ENCODE measurements at regions not wholly inside any gene's neighbourhood (a gene's known extent, or its start where the extent isn't known, plus 50 kb on each side); places are given as distances from the start of the nearest gene placed in this dataset.
A peak's percentile ranks its signal among the peaks of the same experiment; 100 is the strongest.
"Not testable (repeated sequence)": the region's sequence is repeated elsewhere in the genome, so short reads cannot be mapped to it uniquely, and the experiment has no call there.

GRCh38 chrX:26873736-26874135, 589.4 kb downstream of the PPP4R3C start:
- no peak for DNase-seq (ENCODE audit: low spot score)

DNA sequence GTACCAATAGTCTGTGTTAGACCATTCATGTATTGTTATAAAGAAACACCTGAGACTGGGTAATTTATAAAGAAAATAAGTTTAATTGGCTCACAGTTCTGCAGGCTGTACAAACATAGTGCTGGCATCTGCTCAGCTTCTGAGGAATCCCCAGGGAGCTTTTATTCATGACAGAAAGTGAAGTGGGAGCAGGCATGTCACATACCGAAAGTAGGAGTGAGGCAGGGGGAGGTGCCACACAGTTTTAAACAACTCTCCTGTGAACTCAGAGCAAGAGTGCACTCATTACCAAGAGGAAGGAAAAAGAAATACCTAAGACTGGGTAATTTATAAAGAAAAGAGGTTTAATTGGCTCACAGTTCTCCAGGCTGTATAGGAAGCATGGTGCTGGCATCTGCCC, 591.2 kb downstream of the PPP4R3C start:
- no peak for DNase-seq (ENCODE audit: low spot score)

- peak; percentile 6 for DNase-seq (ENCODE audit: low spot score)
Observed at GRCh38 chrX:26851981-26852380, 611.2 kb downstream of the PPP4R3C start.

DNA sequence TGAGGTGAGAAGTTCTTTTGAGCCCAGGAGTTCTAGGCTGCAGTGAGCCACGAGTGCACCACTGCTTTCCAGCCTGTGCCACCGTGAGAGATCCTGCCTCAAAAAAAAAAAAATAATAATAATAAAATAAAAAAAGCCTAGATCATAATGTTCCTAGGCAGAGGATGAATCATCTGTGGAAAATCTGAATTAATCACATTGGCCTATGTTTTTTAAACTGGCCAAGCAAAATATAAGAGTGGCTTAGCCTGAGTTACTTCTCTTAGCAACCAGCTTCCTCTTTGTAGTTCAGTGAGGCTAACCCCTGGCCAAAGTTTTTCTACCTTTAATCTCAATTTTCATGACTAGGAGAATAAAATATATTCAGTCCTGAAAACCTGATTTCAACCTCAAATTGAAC, 614.6 kb downstream of the PPP4R3C start:
- no peak for DNase-seq (ENCODE audit: low spot score)

DNA sequence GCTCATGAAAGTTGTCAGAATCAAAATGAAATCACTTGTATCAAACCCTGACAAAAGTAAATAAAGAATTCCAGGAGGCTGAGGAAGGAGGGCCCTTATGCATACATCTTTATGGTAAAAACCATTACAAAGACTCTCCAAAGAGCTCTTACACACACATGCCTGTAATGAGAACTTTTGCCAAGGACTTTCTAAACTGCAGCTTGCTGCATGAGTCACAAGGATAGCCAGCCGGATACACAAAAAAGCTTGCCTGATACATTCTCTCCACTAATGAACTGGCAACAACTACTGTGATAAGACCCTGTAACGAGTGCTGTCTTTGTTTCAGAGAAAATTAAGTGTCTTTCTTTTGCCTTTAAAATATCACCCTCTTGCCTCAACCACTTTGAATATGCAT, 618.1 kb downstream of the PPP4R3C start:
- no peak for DNase-seq (ENCODE audit: low spot score)

DNA sequence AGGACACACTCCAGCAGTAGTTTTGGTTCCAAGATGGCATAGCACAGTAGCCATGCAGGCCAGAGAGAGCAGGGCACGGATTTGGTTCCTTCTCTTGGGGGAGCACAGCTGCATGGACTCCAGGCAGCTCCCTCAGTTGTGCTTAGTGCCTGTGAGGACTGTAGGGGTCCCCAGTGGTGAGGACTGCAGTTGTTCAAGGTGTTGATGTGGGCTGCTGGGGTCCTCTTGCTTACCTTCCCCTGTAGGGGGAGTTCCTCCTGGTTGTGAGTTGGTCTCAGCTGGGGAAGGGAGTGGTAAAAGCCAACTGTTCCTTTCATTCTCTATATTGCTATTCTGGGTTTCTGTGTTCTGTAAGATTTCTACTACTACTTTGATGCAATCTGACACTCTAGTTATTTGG, 606.5 kb downstream of the MAGEB5 start:
- no peak for DNase-seq (ENCODE audit: low spot score)

GRCh38 chrX:26789751-26790150, 573.8 kb downstream of the MAGEB5 start:
- no peak for DNase-seq (ENCODE audit: low spot score)

GRCh38 chrX:26788402-26788998, 572.5 kb downstream of the MAGEB5 start:
- DNase-seq (ENCODE audit: low spot score) = no peak

DNA sequence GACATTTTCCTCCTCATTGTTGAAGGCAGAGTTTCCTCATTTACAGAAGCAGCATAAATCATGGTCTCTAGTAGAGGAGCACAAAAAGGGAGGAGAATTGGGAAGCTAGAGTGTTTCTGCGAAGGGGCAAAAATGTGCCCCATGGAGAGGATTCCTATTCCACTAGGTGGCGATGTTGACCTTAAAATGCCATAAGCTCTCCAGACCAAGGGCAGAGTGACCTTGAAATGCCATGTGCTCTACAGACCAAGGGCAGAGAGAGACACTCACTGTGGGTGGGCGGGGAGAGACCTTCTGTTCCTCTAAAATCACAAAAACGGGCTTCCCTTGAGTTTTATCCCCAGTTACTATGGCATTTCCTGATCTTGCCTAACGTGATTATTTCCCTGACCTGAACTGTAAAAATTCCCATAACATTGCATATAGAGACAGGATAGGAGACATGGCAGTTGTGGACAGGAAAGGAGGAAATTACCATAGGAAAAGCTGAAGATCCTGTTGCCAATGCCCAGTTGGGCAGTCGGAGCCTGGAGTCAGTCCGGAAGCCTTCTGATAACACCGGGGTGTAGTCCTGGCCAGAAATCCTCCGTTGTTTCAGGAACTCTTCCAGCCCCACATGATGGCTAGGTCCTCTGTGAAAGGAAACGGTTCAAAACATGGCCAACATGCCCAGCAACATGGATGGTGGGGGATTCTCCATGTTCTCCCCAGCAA, 567.7 kb downstream of the MAGEB5 start:
- DNase-seq (ENCODE audit: low spot score) = peak; percentile 24

GRCh38 chrX:26778320-26778888, 562.4 kb downstream of the MAGEB5 start:
- no peak for DNase-seq (ENCODE audit: low spot score)

DNA sequence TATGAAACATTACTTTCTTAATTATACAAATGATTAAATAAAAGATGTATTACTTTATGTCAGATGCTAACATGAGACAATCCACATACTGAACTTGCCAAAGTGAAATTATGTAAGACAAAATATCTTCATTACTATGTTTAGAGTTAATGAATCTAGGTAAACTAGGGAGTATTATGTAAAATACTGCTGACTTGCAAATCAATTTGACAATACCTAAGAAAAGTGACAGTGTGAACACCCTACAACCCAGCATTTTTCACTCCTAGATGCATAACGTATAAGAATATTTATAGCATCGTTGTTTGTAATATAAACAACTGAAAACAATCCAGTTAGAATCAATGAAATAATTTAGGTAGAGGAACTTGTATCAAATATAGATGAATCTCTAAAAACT, 546.3 kb downstream of the MAGEB5 start:
- DNase-seq (ENCODE audit: low spot score) = no peak

DNA sequence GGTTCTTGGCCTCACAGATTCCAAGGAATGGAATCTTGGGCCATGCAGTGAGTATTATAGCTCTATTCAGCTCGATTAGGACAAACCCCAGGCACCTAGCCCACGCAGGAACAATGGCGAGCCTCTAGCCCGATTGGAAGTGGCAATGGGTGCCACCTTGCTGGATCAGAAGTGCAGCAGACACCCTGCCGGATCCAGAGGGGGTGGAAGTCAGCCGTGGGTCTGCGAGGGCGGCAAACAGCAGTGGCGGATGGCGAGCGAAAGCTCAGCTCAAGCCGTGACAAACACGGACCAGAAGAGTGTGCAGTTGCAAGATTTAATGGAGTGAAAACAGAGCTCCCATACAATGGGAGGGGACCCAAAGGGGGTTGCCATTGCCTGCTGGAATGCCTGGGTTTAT, 539.8 kb downstream of the MAGEB5 start:
- DNase-seq (ENCODE audit: low spot score) = not testable (repeated sequence)

- DNase-seq (ENCODE audit: low spot score) = no peak
Observed at GRCh38 chrX:26747877-26748276, 531.9 kb downstream of the MAGEB5 start.

- no peak for DNase-seq (ENCODE audit: low spot score)
Observed at GRCh38 chrX:26722666-26723428, 506.9 kb downstream of the MAGEB5 start.

DNA sequence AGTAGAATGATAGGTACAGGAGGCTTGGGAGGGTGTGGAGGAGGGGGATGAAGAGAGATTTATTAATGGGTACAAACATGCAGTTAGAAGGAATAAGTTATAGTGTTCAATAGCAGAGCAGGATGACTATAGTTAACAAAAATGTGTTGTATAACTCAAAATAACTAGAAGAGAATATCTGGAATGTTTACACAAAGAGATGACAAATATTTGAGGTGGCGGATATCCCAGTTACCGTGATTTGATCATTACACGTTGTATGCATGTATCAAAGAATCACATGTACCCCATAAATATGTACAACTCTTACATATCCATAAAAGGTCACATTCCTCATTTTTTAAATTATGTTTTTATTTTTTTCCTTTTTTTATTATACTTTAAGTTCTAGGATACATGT, 456.6 kb downstream of the MAGEB5 start:
- DNase-seq (ENCODE audit: low spot score) = no peak

DNA sequence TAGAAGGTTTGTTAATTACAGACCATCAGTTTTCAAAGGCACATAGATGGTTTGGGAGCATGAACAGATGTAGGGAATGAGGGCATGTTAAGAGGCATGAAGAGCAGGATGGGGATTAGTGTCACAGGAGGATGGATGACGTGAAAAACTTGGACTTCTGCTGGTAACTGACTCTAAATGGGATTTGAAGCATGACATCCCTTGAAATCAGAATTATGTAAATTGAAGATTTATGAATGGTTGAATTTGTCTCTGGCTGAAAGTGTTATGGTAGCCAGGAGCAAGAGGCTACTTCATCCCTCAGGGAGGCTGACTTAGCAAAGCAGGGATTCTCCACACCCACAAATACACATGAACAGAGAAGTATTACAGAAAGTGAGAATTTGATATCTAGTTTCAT, 454.6 kb downstream of the MAGEB5 start:
- DNase-seq (ENCODE audit: low spot score) = no peak

GRCh38 chrX:26664919-26665318, 448.9 kb downstream of the MAGEB5 start:
- no peak for DNase-seq (ENCODE audit: low spot score)

GRCh38 chrX:26653050-26653449, 437.1 kb downstream of the MAGEB5 start:
- no peak for DNase-seq (ENCODE audit: low spot score)

- DNase-seq (ENCODE audit: low spot score) = no peak
Observed at GRCh38 chrX:26651755-26652154, 435.8 kb downstream of the MAGEB5 start.

- no peak for DNase-seq (ENCODE audit: low spot score)
Observed at GRCh38 chrX:26649534-26649933, 433.6 kb downstream of the MAGEB5 start.

- DNase-seq (ENCODE audit: low spot score) = no peak
Observed at GRCh38 chrX:26631385-26631784, 415.4 kb downstream of the MAGEB5 start.

GRCh38 chrX:26613956-26614355, 398.0 kb downstream of the MAGEB5 start:
- DNase-seq (ENCODE audit: low spot score) = no peak

DNA sequence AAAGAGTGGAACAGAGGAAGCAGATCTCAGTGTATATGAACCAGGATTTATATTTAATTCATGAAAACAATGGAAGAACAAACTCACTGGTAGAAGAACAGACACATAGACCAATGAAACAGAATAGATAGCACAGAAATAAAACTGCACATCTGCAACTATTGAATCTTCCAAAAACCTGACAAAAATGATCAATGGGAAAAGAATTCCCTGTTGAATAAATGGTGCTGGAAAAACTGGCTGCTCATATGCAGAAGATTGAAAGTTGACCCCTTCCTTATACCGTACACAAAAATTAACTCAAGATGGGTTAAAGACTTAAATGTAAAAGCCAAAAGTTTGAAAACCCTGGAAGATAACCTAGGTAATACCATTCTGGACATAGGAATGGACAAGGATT, 391.0 kb downstream of the MAGEB5 start:
- DNase-seq (ENCODE audit: low spot score) = no peak
